GM10266 (cell line): ENCODE measurements at regions not wholly inside any gene's neighbourhood (a gene's known extent, or its start where the extent isn't known, plus 50 kb on each side); places are given as distances from the start of the nearest gene placed in this dataset.

Source experiments
- DNase-seq: peaks from one replicate; pipeline ENCODE4 v3.0.0; 2012; ENCODE audit errors: extremely low spot score
- CTCF ChIP-seq: IDR thresholded peaks from 2 replicates; pipeline ENCODE4 v1.5.1; 2012; ENCODE audit warnings: mild to moderate bottlenecking, low read depth; ENCODE audit not compliant: control insufficient read depth, insufficient read depth; ENCODE audit errors: missing control alignments

GRCh38 chr1:177848577-177848976 is 121.3 kb downstream of the SEC16B start:
- no peak for TF ChIP-seq CTCF

GRCh38 chr1:177847843-177848242 is 122.0 kb downstream of the SEC16B start:
- no peak for DNase-seq

More at GRCh38 chr1:177848577-177848976, 121.3 kb downstream of the SEC16B start:
- no peak for DNase-seq

GRCh38 chr1:177838907-177839485 is 130.9 kb downstream of the SEC16B start:
- TF ChIP-seq CTCF = no peak
- DNase-seq = no peak

More at GRCh38 chr1:177847843-177848242, 122.0 kb downstream of the SEC16B start:
- TF ChIP-seq CTCF = no peak

- no peak for DNase-seq
- no peak for TF ChIP-seq CTCF
Measured at GRCh38 chr1:177833631-177834030, 136.2 kb downstream of the SEC16B start.

GRCh38 chr1:177830531-177831135 is 139.2 kb downstream of the SEC16B start:
- DNase-seq = no peak
- TF ChIP-seq CTCF = no peak

- no peak for TF ChIP-seq CTCF
- DNase-seq = no peak
Measured at GRCh38 chr1:177825276-177825901, 144.5 kb downstream of the SEC16B start.

- DNase-seq = no peak
- no peak for TF ChIP-seq CTCF
Measured at GRCh38 chr1:177824508-177824982, 145.3 kb downstream of the SEC16B start.
